HG03571 (cell line): ENCODE measurements at regions not wholly inside any gene's neighbourhood (a gene's known extent, or its start where the extent isn't known, plus 50 kb on each side); places are given as distances from the start of the nearest gene placed in this dataset.
"Not testable (repeated sequence)": the region's sequence is repeated elsewhere in the genome, so short reads cannot be mapped to it uniquely, and the experiment has no call there.

Experiments used
- ATAC-seq: cut with Tn5 transposase; IDR thresholded peaks from one replicate; pipeline ENCODE4 v1.9.1; 2021; ENCODE audit not compliant: unreplicated experiment

DNA sequence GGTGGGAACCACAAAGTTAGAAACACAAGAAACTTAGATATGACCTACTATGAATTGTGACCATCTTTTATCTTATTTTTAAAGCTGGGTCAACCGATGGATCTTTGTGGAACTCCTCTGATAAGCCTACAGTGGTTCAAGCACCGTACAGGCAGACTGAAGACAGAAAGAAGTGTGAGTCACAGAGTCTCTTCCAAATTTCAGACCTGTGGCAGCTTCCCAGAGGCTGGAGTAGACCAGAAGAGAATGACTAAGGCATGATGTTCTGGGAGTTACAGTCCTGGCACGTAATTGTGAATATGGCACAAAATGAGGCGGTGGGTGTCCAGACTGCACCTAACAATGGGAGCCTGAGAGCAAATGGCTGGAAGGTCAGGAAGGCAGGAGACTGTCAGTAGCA, 70.0 kb downstream of the LMO4 start:
- ATAC-seq, result no peak

DNA sequence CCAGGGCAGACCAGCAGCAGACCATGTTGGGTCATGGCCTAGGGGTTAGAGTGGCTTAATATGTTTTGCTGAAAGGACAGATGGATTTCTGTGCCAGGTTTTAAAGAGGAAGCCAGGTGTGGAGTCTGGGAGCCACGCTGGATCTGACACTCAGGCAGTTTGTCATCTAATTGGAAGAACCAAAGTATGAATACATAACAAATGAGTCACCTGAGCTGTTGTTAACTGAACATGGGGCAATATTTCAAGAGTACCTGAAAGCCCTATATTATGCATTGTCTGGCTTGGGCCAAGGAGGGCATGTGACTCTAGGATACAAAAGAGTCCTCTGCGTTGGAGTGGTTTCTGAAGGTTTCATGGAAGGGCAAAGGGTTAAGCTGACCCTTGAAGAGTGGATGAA, 70.6 kb downstream of the LMO4 start:
- no peak for ATAC-seq

DNA sequence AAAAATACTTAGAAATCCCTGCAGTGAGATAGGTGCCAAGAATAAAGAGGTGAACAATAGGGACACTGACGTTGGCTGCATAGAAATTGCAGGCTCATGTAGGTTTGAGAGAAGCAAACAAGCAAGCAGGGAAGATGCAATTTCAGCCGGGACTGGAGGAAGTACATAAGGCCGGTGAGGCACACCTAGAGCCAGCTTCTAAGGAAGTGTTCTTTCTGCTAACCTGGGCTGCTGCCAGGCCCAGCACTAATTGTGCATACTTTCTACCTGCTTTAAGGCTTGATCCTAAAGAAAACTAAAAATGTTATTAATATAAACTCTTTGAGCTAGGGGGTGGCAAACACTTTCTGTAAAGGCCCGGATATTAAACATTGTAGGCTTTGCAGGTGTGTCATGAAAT, 71.0 kb downstream of the LMO4 start:
- ATAC-seq, result no peak

DNA sequence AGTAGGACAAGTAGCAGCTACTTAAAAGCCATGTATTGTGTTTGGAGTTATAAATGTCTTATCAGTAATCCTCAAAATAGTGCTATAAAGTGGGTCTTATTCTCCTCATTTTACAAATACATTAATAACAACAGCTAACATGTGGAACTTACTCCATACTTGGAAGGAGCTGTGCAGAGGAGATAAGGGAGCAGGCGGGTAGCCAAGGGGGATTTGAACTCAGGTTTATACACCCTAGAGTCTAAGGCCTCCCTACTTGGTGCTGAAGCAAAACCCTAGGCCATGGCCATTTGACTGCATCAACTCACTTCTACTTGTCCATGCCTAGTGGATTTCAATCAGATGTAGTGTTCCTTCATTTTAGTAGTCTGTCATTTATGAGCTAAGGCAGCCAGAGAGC, 72.1 kb downstream of the LMO4 start:
- ATAC-seq, result no peak

DNA sequence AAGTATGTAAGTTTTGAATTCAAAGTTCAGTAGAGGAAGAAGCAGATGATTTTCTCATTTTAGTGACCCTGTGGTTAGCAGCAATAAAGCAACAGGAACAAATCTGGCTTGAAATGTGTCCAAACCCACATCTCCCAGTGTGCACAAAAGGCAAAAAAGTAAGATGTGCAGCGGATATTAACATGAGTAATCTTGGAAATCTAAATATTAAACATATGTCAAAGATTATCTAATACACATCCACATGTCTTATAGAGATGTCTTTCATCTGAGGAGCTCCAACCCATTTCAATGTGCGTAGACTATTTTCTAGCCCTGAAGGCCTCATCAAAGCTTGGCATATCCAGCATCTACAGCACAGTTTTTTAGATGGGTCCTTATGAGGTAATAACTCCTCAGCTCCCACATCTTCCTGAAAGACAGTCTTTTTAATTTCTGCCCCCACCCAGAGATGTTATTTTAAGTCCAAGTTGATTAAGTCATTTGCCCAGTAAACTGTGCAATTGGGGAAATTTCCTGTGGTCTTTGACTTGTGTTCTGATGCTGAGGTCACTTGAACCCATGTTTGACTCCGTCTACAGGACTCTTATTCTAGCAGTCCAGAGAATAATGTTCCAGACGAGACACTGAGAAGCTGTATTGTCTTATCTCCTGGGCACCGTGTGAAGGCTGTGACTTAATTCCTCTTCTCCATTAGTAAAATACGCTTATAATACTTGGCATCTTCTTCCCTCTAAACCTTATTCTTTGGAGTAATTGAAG, 73.7 kb downstream of the LMO4 start:
- no peak for ATAC-seq

DNA sequence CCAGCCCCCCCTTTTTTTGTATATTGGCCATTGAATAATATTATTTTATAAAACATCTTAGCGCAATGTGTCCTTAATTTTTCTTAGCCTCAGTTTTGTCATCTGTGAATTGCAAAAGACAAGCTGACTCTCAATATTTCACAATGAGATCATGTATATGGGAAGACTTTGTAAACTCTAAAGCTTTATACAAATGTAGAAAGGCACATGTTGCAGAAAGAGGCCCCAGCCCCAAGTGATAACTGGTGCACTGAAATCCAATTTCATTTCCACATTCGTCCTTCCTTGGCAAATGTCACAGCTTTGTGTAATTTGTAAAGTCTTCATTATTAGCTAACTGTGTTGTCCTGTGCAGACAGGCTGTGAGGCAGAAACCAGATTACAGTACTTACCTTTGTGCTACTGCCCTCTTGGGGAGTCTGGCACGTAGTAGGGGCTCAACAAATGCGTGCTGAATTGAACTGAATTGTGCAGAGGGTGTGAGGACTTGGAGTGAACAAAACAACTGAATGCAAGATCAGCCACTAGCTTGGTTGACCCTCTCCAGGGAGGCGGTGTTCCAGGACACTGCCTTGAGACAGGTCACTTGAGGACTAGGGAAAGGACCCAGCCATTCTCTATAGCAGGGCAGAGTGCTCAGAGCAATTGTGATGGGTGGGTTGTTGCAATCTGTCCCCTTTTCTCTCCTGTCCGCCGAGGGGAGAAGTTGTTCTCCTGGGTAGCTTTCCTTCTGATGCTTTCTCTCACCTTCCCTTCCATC, 74.6 kb downstream of the LMO4 start:
- ATAC-seq, result no peak

DNA sequence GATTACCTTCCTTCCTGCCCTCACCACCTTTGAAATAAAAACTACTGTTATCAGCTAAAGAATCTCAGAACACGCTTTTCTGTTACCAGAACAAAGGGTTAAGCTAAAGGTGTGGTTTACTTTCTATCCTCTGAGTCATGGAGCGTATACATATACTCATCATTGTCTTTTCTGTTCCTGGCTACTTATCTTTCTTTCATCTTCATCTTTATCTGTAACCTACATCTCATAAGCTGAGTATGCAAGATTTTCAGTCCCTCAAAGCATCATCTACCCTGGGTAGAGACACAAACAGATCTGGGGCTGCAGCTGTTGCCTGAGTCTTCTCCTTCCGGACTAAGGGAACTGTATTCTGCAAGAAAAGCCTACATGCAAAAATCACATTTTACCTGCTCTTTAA, 75.6 kb downstream of the LMO4 start:
- no peak for ATAC-seq

DNA sequence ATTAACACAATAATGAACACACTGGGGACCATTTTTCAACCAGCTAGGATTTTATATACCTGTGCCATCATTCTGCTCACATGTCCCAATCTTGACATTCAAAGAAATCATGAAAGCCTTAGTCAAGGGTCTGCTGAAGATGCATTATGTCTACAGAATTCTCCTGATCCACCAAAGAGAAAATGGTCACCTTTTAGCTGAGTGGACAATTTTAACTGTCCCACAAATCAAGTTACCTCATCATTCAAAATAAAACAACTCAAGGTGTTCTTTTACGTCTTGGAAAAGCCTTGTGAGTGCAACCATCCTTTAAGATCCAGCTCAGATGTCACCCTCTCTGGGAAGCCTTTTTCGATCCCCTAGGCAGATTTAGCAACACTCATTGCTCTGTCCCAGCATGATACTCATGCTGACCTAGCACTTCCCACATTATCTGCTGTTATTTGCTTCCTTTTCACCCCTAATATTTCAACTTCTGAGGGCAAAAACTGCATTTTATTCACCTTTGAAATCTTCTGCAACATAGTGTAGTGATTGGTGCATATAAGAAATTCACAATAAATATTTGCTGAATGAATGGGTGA, 80.1 kb downstream of the LMO4 start:
- ATAC-seq, result no peak

DNA sequence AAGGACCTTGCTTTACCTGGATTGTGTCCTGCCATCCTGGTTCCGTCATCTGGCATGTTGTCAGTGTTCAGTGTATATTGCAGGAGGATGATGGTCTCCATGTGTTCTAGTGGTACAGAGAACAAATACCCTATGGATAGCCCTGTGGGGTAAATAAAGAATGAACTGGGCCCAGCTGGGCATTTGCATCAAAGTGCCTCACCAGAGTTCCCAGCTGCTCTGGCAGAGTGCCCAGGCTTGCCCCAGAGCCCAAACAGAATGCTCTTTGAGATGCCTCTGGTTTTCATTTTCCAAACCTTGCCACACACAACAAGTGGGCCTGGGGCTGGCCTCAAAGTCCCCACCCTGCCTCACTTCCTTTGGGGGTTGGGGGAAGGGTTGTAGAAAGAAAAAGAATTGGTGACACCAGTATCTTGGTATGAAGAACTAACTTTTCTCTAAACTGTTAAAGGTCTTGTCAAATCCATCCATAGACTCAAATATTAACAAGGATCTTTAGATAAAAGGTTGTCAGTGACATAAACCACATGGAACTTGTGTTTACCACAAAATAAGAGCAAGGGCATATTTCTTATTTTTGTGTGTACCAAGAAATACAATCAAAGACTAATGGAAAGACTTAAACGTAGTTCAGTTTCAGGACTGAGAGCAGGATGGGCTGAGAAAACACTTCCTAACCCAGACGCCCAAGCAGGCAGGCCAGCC, 82.2 kb downstream of the LMO4 start:
- no peak for ATAC-seq

DNA sequence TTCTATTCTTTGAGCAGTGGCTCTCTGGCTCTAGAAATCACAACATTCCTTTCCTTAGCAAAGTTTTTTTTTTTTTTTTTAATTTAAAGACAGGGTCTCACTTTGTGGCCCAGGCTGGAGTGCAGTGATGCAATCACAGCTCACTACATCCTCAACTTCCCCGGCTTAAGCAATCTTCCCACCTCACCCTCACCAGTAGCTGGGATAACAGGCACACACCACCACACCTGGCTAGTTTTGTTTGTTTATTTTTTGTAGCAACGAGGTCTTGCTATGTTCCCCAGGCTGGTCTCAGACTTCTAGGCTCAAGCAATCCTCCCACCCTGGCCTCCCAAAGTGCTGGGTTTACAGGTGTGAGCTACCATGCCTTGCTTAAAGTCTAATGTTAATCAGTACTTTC, 85.2 kb downstream of the LMO4 start:
- ATAC-seq, result not testable (repeated sequence)

DNA sequence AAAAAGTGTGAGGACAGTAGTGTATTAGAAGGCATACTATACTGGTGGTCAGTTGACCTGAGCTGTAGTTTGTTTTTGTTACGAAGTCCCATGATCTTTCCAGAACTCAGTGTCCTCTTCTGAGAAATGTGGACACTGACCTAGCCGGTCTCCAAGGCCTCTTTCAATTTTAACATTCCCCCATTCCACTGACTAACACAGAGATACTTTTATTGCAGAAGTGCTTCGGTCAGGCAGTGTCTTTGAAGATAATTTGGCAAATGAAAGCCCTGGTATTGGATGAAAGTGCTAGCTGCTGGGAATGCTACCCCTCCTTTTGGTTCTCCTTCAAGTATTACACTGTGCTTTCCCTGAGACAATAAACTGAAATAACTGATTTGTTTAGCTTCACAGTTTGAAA, 89.4 kb downstream of the LMO4 start:
- ATAC-seq, result no peak

DNA sequence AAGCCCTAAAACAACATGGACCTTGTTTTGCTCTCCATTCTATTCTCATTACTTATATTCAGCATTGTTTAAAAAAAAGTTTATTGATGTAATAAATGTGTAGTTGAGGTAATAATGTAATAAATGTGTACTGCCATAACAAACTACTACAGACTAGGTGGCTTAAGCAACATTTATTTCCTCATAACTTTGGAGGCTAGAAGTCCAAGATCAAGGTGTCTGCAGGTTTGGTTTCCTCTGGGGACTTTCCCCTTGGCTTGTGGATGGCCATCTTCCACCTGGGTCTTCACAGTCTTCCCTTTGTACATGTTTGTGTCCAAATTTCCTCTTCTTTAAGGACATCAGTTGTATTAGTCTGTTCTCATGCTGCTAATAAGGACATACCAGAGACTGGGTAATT, 93.1 kb downstream of the LMO4 start:
- ATAC-seq, result no peak

DNA sequence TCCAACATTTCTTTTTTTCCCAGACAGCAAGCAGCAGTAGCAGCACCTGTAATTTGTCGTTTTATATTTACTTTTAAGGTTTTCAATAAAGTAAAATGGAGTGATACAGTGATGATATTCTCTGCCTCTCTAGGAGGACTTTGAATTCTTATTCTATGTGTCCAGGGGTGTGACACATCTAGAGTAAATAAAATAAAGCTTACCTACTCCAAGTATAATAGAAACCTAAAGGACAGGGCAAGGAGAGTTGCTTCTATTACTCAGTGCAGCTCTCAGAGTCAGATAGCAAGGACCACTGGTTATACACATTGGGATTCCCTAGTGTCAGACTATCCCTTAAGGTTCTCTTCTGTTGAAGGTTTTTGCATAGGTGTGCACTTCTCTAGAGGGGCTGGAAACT, 95.9 kb downstream of the LMO4 start:
- ATAC-seq, result no peak

DNA sequence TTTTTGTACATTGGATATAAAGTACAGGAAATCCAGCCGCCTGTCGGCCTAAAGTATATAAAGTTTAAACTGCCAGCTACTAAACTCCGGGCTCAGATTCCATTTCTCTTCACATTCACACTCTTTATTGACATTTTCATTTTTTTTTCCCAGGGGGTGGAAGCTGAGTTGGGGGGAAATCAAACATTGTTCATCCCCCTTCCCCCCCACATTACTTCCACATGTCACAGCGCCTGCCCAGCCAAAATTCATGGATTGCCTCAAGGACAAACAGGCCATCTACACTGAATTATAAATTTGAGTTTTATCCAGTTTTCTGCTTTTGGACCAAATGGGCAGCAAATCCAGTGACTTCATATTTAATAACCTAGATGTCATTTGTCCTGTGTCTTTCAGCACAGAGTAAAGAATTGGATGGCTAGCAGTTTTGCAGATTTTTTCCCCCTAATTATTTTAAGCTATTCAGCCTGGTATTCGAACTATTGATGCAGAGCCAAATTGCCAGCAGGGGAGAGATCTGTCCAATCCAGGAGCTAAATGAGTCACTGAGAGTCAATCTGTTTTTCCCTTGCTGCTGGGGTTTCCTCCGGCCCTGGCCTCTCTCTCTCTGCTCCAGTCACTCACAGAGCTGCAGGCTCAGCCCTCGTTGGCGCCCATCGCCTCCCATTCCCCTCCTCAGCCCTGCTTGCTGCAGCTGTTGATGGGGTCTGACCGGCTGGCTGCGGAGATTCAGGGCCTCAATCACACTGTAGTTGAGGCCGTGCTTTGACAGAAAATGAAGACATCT, 98.0 kb downstream of the LMO4 start:
- no peak for ATAC-seq

DNA sequence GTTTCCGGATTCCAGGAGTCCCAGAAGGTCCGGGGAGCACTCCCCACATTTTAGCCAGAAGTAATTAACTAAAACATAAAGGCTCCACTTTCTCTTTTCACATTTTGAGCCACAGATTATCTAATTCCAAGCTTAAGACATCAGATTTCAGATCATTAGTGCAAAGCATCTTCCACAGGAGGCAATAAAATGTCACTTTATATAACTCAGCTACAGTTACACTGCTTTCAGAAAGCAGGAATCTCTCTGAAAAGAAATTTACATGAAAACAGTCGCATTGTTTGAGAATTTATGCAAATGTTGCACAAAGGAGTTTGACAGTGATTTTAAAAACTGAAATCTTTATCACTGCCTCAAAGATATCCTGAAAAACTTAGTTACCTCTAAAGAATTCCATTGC, 99.7 kb downstream of the LMO4 start:
- no peak for ATAC-seq

DNA sequence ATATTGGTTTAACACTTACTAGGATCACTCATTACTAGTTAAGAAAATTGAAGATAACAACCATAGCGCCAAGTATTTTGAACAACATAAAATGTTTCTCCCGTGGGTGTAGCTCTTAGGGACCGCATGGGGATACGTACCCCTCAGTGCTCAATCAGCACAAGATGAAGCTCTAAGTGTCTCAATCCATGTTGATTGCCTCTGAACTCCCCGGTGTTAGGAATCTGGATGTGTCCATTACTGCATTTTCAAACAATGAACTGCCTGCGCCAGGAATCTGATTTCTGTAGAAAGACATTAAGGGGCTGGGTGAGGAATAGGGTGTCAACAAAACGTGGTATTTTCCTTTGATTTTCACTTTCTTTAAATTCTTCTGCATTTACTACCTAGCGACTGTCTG, 100.2 kb downstream of the LMO4 start:
- ATAC-seq, result no peak

DNA sequence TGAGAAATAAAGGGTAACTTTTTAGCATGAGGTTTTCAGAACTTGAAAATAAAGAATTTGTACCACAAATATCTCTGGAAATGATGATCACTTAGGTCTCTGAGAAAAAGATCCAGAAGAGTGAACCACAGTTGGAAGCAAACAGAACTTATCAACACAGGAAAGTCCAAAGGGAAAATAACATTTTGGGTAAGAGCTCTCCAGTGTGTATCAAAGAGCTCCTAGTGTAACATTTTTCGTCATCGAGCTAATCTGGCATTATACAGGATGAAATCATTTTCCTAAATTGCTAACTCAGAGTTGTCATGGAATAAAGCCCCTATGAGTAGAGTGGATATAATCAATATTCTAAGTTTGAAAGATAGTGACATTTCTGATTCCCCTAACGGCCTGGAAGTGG, 104.0 kb downstream of the LMO4 start:
- no peak for ATAC-seq

DNA sequence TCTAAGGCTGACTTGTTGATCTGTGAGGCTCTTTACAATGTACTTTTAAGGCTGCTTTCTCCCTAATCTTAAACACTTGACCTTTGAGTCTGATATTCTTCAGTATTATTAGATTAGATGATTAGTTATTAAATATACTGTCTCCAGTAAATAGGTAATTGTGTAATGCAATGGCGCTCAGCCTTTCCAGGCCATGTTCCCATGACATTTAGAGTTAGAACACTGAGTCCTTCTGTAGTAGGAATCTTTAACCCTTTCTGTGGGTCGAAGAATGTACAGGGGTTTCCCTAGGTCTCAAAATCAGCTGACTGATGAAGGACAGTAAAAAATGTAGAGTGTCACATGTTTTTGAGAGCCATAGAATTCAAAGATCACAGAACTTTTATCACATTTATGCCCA, 104.4 kb downstream of the LMO4 start:
- not testable (repeated sequence) for ATAC-seq

DNA sequence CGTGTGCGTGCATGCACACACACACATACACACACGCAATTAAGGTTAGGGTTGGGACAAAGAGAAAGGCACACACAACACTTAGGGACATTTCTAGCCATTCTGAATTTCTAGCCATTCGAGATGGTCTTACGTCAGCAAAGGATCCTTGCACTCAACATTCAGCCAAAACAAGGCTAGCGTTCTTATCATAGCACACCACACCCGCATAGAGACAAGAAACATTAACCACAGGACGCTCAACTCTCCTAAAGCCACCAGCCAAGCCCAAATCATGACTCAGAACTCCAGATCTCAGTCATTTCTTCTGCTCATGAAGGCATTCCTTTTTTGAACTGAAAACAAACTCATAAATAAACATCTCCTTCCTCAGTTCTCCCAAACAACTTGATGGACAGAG, 106.8 kb downstream of the LMO4 start:
- no peak for ATAC-seq

DNA sequence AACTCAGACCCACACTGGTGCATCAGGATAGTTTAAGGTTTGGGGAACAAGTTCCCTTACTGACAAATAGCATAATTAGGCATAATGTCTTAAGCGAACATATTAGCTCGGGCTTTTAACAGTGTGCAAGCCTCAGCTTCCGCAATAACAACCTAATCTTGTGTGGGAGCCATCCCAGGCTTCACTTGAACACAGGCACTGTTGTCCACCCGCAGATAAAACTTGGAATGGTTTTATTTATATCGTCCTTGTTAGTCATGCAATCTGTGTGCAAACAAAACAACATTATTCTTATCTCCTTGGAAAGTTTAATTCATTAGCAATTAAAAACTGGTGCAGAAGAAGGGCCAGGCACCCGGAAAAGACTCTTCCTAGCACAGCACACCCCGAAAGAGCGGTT, 107.4 kb downstream of the LMO4 start:
- not testable (repeated sequence) for ATAC-seq

DNA sequence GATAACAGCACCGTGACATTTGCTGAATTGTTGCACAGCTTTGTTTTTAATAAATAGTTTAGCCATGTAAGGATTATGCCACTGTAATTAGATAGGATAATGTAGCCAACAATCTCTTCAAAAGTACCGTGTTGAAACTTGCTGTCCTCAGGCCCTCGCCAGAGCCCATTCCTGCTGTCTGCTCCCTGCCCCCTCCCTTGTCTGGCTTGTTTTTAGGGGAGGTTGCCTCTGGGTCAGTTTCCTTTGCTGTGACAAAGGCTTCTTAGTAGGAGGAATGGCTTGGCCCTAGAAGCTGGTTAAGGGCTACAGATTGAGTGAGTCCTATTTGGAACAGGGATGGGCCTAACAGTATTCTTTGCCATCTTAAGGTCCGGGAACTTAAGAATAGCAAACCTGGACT, 107.9 kb downstream of the LMO4 start:
- no peak for ATAC-seq
